ENCODE measurements at regions not wholly inside any gene's neighbourhood (a gene's known extent, or its start where the extent isn't known, plus 50 kb on each side); places are given as distances from the start of the nearest gene placed in this dataset.

DNA sequence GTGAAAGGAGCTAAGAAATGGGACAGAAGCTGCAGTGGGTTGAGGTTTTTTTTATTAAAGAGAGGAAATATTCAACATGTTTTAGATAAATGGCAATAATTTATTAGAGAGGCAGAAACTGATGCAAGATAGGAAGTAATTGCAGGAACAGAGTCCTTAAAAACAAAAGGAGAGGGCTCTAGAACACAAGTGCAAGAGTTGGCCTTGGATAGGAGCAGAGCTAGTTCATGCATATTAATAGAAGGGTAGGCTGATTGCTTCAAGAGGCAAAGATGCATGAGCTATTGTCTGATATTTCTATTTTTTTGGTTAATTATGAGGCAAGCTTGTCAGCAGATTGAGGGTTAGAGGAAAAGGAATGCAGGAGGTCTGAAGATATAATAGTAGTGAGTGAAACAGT, 91.0 kb upstream of the GPRIN3 start:
- Histone ChIP-seq H3K27ac (ENCODE audit: control insufficient read depth, insufficient read depth) (no peak overlapping the region), H4K20me1 (ENCODE audit: control insufficient read depth, insufficient read depth) (no peaks in the 10 kb centered on the region), H2AFZ (ENCODE audit: control insufficient read depth, low read depth, low read length) (no peak overlapping the region), H3K9me3 (replicated peaks; ENCODE audit: control insufficient read depth, insufficient read depth, low read length) (no peaks in the 10 kb centered on the region), H3K27me3 (replicated peaks in 1 of 2; ENCODE audit: control insufficient read depth in 2 of 2, insufficient read depth in 2 of 2, low read length in 1 of 2) (peaks cover 0 to 6% of the 10 kb centered on the region in 2 experiments; a peak in 1 of 4 replicates), H3K36me3 (ENCODE audit: control insufficient read depth in 2 of 2, insufficient read depth in 2 of 2, low read length in 1 of 2) (no peaks in the 10 kb centered on the region), H3K79me2 (ENCODE audit: control insufficient read depth, insufficient read depth, low read length) (no peaks in the 10 kb centered on the region), H3K4me2 (ENCODE audit: control insufficient read depth, insufficient read depth) (no peak overlapping the region), H3K9ac (ENCODE audit: control insufficient read depth, insufficient read depth, low read length) (no peak overlapping the region), H3K4me3 (no peak overlapping the region), H3K4me1 (ENCODE audit: control insufficient read depth, insufficient read depth, low read length) (no peaks in the 10 kb centered on the region)
- POLR2A ChIA-PET: no interaction called here
- TF ChIP-seq ZZZ3 (IDR thresholded peaks at IDR 0.05; ENCODE audit: control insufficient read depth, insufficient read length, low read depth) (no peak), HDAC6 (IDR thresholded peaks at IDR 0.05; ENCODE audit: unreplicated experiment) (no peak), YBX1 (IDR thresholded peaks at IDR 0.05) (no peak), GATAD2B (conservative IDR thresholded peaks at IDR 0.05; ENCODE audit: low read depth) (no peak), RCOR1 (conservative IDR thresholded peaks at IDR 0.05; ENCODE audit: low read depth, low read length) (no peak), CHD4 (IDR thresholded peaks at IDR 0.05) (no peak), NR2F1 (conservative IDR thresholded peaks at IDR 0.05) (no peak), SP1 (IDR thresholded peaks at IDR 0.05; ENCODE audit: low read depth, low read length) (no peak), JUNB (IDR thresholded peaks at IDR 0.05) (no peak), KLF5 (IDR thresholded peaks at IDR 0.05; ENCODE audit: partially characterized antibody) (no peak), SMARCA5 (IDR thresholded peaks at IDR 0.05) (no peak), ZNF217 (IDR thresholded peaks at IDR 0.05) (no peak), CREM (IDR thresholded peaks at IDR 0.05; ENCODE audit: low read depth) (no peak), ZNF274 (IDR thresholded peaks at IDR 0.05; ENCODE audit: insufficient read depth, insufficient read length) (no peak)
- TF ChIP-seq, protein P1, sequence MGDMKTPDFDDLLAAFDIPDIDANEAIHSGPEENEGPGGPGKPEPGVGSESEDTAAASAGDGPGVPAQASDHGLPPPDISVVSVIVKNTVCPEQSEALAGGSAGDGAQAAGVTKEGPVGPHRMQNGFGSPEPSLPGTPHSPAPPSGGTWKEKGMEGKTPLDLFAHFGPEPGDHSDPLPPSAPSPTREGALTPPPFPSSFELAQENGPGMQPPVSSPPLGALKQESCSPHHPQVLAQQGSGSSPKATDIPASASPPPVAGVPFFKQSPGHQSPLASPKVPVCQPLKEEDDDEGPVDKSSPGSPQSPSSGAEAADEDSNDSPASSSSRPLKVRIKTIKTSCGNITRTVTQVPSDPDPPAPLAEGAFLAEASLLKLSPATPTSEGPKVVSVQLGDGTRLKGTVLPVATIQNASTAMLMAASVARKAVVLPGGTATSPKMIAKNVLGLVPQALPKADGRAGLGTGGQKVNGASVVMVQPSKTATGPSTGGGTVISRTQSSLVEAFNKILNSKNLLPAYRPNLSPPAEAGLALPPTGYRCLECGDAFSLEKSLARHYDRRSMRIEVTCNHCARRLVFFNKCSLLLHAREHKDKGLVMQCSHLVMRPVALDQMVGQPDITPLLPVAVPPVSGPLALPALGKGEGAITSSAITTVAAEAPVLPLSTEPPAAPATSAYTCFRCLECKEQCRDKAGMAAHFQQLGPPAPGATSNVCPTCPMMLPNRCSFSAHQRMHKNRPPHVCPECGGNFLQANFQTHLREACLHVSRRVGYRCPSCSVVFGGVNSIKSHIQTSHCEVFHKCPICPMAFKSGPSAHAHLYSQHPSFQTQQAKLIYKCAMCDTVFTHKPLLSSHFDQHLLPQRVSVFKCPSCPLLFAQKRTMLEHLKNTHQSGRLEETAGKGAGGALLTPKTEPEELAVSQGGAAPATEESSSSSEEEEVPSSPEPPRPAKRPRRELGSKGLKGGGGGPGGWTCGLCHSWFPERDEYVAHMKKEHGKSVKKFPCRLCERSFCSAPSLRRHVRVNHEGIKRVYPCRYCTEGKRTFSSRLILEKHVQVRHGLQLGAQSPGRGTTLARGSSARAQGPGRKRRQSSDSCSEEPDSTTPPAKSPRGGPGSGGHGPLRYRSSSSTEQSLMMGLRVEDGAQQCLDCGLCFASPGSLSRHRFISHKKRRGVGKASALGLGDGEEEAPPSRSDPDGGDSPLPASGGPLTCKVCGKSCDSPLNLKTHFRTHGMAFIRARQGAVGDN (IDR thresholded peaks at IDR 0.05): no peak
- TF ChIP-seq, protein P2, sequence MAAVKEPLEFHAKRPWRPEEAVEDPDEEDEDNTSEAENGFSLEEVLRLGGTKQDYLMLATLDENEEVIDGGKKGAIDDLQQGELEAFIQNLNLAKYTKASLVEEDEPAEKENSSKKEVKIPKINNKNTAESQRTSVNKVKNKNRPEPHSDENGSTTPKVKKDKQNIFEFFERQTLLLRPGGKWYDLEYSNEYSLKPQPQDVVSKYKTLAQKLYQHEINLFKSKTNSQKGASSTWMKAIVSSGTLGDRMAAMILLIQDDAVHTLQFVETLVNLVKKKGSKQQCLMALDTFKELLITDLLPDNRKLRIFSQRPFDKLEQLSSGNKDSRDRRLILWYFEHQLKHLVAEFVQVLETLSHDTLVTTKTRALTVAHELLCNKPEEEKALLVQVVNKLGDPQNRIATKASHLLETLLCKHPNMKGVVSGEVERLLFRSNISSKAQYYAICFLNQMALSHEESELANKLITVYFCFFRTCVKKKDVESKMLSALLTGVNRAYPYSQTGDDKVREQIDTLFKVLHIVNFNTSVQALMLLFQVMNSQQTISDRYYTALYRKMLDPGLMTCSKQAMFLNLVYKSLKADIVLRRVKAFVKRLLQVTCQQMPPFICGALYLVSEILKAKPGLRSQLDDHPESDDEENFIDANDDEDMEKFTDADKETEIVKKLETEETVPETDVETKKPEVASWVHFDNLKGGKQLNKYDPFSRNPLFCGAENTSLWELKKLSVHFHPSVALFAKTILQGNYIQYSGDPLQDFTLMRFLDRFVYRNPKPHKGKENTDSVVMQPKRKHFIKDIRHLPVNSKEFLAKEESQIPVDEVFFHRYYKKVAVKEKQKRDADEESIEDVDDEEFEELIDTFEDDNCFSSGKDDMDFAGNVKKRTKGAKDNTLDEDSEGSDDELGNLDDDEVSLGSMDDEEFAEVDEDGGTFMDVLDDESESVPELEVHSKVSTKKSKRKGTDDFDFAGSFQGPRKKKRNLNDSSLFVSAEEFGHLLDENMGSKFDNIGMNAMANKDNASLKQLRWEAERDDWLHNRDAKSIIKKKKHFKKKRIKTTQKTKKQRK (IDR thresholded peaks at IDR 0.05; ENCODE audit: low read depth, low read length): no peak
- TF ChIP-seq, protein P3, sequence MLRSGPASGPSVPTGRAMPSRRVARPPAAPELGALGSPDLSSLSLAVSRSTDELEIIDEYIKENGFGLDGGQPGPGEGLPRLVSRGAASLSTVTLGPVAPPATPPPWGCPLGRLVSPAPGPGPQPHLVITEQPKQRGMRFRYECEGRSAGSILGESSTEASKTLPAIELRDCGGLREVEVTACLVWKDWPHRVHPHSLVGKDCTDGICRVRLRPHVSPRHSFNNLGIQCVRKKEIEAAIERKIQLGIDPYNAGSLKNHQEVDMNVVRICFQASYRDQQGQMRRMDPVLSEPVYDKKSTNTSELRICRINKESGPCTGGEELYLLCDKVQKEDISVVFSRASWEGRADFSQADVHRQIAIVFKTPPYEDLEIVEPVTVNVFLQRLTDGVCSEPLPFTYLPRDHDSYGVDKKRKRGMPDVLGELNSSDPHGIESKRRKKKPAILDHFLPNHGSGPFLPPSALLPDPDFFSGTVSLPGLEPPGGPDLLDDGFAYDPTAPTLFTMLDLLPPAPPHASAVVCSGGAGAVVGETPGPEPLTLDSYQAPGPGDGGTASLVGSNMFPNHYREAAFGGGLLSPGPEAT (IDR thresholded peaks at IDR 0.05; ENCODE audit: low read depth): no peak
- TF ChIP-seq, protein P4, sequence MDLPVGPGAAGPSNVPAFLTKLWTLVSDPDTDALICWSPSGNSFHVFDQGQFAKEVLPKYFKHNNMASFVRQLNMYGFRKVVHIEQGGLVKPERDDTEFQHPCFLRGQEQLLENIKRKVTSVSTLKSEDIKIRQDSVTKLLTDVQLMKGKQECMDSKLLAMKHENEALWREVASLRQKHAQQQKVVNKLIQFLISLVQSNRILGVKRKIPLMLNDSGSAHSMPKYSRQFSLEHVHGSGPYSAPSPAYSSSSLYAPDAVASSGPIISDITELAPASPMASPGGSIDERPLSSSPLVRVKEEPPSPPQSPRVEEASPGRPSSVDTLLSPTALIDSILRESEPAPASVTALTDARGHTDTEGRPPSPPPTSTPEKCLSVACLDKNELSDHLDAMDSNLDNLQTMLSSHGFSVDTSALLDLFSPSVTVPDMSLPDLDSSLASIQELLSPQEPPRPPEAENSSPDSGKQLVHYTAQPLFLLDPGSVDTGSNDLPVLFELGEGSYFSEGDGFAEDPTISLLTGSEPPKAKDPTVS (IDR thresholded peaks at IDR 0.05; ENCODE audit: low read depth, low read length): no peak
- FAIRE-seq (no peak), DNase-seq (ENCODE audit: low read depth, low spot score) (no peak), ATAC-seq (no peak)
- BruUV-seq (replicated peaks): no TSS peak
- RAD21 ChIA-PET (ENCODE audit: unreplicated experiment): no interaction called here
- intact Hi-C loops (cut with micrococcal nuclease; ENCODE audit: unreplicated experiment) (no loop called here), in situ Hi-C loops (cut with MboI) (no loop called here)
- SMC1A ChIA-PET (ENCODE audit: uncharacterized antibody, unreplicated experiment): interaction anchor here (0.7 to 1.5 kb wide), 5 partner anchors 11 to 654 kb away, joined by 3 read pairs; no protein-coding TSS in a partner anchor
- CTCF ChIA-PET: interaction anchor here (1.7 to 1.8 kb wide), 2 partner anchors 13 to 172 kb away, joined by 4 to 5 read pairs; no protein-coding TSS in a partner anchor
